ENCODE measurements at regions not wholly inside any gene's neighbourhood (a gene's known extent, or its start where the extent isn't known, plus 50 kb on each side); places are given as distances from the start of the nearest gene placed in this dataset.

GRCh38 chrX:143165778-143166177 is 140.1 kb downstream of the SPANXN4 start:
- TF ChIP-seq RFX5 (IDR thresholded peaks at IDR 0.05; ENCODE audit: low read depth, low read length), result no peak
- TF ChIP-seq MXI1 (IDR thresholded peaks at IDR 0.05; ENCODE audit: borderline replicate concordance, low read depth, low read length), result no peak
- no peak for TF ChIP-seq BHLHE40 (IDR thresholded peaks at IDR 0.05; ENCODE audit: low read depth, low read length)
- TF ChIP-seq CHD1 (IDR thresholded peaks at IDR 0.05; ENCODE audit: low read depth, low read length), result no peak
- TF ChIP-seq USF2 (IDR thresholded peaks at IDR 0.05; ENCODE audit: low read depth, low read length), result no peak
- no peak for TF ChIP-seq SMC3 (IDR thresholded peaks at IDR 0.05; ENCODE audit: low read depth, low read length)
- TF ChIP-seq MAFK (IDR thresholded peaks at IDR 0.05; ENCODE audit: low read depth, low read length), result no peak
- TF ChIP-seq FOS (IDR thresholded peaks at IDR 0.05; ENCODE audit: low read depth, low read length), result no peak
- no peak for TF ChIP-seq RCOR1 (IDR thresholded peaks at IDR 0.05; ENCODE audit: insufficient replicate concordance, low read length)
- TF ChIP-seq CEBPB (IDR thresholded peaks at IDR 0.05; ENCODE audit: low read depth, low read length), result no peak
- no peak overlapping the region for H3K23ac ChIP-seq (ENCODE audit: low read depth, low read length)
- ChIA-PET POLR2A (ENCODE audit: unreplicated experiment) (no interaction called here), CTCF (no interaction called here)
- no peaks in the 10 kb centered on the region for H3K4me1 ChIP-seq (ENCODE audit: control insufficient read depth, insufficient read depth, low read length)
- no peak overlapping the region for H2BK5ac ChIP-seq (ENCODE audit: low read depth, low read length, poor library complexity, severe bottlenecking)
- no peaks in the 10 kb centered on the region for H3K9me1 ChIP-seq (ENCODE audit: insufficient read depth, low read length)
- H2AFZ ChIP-seq (replicated peaks; ENCODE audit: low read length, poor library complexity), result no peak overlapping the region
- no peaks in the 10 kb centered on the region for H3K27me3 ChIP-seq (ENCODE audit: control insufficient read depth, insufficient read depth, low read length)
- H3K27ac ChIP-seq (ENCODE audit: insufficient read depth, low read length), result no peak overlapping the region
- ATAC-seq (ENCODE audit: low read depth) (no peak), DNase-seq (no peak)
- no peaks in the 10 kb centered on the region for H4K20me1 ChIP-seq (ENCODE audit: insufficient read depth, low read length)
- no peak overlapping the region for H3K9ac ChIP-seq (ENCODE audit: low read depth, low read length)
- no peaks in the 10 kb centered on the region for H3K79me1 ChIP-seq (ENCODE audit: low read depth in 1 of 2, low read length in 2 of 2)
- H3K4me3 ChIP-seq (ENCODE audit: insufficient read depth, low read depth, low read length), result no peak overlapping the region
- no TSS peak for BruUV-seq (replicated peaks)
- no peaks in the 10 kb centered on the region for H3K36me3 ChIP-seq (ENCODE audit: control insufficient read depth, insufficient read depth, low read length)
- WGBS, 2 experiments (ENCODE audit: extremely low coverage in 2 of 2, insufficient read length in 1 of 2), result no CpG with 5 or more reads among the region's 1 CpG
- H4K8ac ChIP-seq (ENCODE audit: low read depth in 2 of 2, low read length in 2 of 2), result no peak overlapping the region
- no peak overlapping the region for H3K18ac ChIP-seq (ENCODE audit: low read depth, low read length)
- in situ Hi-C loops (cut with MboI; ENCODE audit: low sequenced_read_pairs) (no loop called here), intact Hi-C loops (cut with micrococcal nuclease) (no loop called here), dilution Hi-C loops (cut with HindIII; ENCODE audit: low sequenced_read_pairs, unreplicated experiment) (no loop called here)
- H2BK120ac ChIP-seq (ENCODE audit: low read depth, low read length), result no peak overlapping the region
- H2AK9ac ChIP-seq (replicated peaks; ENCODE audit: low read depth, low read length, poor library complexity), result no peak overlapping the region
- H3K56ac ChIP-seq (ENCODE audit: extremely low read depth, insufficient read depth, low read length), result no peak overlapping the region
- no peak overlapping the region for H4K5ac ChIP-seq (ENCODE audit: low read depth, low read length)
- H2BK15ac ChIP-seq (ENCODE audit: low read depth, low read length), result no peak overlapping the region
- no peak overlapping the region for H3K4me2 ChIP-seq (ENCODE audit: low read depth, low read length)
- H4K91ac ChIP-seq (ENCODE audit: insufficient read depth, low read depth, low read length), result no peak overlapping the region
- H2BK20ac ChIP-seq (ENCODE audit: low read depth, low read length), result no peak overlapping the region
- H2AK5ac ChIP-seq (ENCODE audit: low read depth, low read length), result no peak overlapping the region
- H3K14ac ChIP-seq (replicated peaks; ENCODE audit: low read depth, low read length), result no peak overlapping the region
- no peak overlapping the region for H3K4ac ChIP-seq (ENCODE audit: low read depth, low read length)
- no peaks in the 10 kb centered on the region for H3K9me3 ChIP-seq (ENCODE audit: control insufficient read depth, insufficient read depth, low read length)

All from IMR-90 (cell line).